ENCODE measurements at regions not wholly inside any gene's neighbourhood (a gene's known extent, or its start where the extent isn't known, plus 50 kb on each side); places are given as distances from the start of the nearest gene placed in this dataset.

DNA sequence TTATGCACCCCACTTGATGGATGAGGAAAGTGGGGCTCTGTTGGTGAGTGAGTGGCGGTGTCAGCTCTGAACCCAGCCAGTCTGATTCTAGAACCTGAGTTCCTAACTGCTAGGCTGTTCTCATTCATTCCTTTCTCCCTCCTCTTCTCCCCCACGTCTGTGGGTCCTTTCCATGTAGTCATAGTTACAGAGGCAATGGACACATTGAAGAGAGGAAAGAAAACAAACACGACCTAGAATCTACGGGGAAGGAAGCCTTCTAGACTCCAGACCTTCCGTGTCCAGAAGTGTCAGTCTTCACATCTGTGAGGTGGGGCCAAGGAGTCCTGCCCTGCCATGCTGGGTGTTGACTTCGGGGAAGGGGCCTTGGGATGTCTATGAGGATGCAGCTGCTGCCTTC is 115.8 kb upstream of the WNT4 start:
- TF ChIP-seq, protein P1, sequence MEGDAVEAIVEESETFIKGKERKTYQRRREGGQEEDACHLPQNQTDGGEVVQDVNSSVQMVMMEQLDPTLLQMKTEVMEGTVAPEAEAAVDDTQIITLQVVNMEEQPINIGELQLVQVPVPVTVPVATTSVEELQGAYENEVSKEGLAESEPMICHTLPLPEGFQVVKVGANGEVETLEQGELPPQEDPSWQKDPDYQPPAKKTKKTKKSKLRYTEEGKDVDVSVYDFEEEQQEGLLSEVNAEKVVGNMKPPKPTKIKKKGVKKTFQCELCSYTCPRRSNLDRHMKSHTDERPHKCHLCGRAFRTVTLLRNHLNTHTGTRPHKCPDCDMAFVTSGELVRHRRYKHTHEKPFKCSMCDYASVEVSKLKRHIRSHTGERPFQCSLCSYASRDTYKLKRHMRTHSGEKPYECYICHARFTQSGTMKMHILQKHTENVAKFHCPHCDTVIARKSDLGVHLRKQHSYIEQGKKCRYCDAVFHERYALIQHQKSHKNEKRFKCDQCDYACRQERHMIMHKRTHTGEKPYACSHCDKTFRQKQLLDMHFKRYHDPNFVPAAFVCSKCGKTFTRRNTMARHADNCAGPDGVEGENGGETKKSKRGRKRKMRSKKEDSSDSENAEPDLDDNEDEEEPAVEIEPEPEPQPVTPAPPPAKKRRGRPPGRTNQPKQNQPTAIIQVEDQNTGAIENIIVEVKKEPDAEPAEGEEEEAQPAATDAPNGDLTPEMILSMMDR (IDR thresholded peaks at IDR 0.05; ENCODE audit: low read length), result no peak
- TF ChIP-seq EZH2 (IDR thresholded peaks at IDR 0.05; ENCODE audit: borderline replicate concordance, low read length), result no peak

Measured in OCI-LY1 (cell line).